ENCODE measurements at regions not wholly inside any gene's neighbourhood (a gene's known extent, or its start where the extent isn't known, plus 50 kb on each side); places are given as distances from the start of the nearest gene placed in this dataset.

- no CpG with 5 or more reads among the region's 10 CpGs for WGBS, 2 donors (ENCODE audit: extremely low coverage in 2 of 2, insufficient read length in 2 of 2, insufficient replicate concordance in 1 of 2)
Observed at GRCh38 chr11:70603114-70603755, 204.9 kb downstream of the CTTN start.

GRCh38 chr11:70603756-70604211 is 205.5 kb downstream of the CTTN start:
- H3K36me3 ChIP-seq (replicated peaks in 1 of 2; ENCODE audit: control insufficient read depth in 2 of 2, insufficient read depth in 2 of 2, low read length in 2 of 2), result no peaks in the 10 kb centered on the region
- no peak for DNase-seq (ENCODE audit: low spot score)
- no peak overlapping the region for H4K8ac ChIP-seq (ENCODE audit: low read depth, low read length)
- no peaks in the 10 kb centered on the region for H3K9me3 ChIP-seq (replicated peaks in 1 of 2; ENCODE audit: control insufficient read depth in 2 of 2, insufficient read depth in 1 of 2, low read depth in 1 of 2, low read length in 2 of 2)
- no peak overlapping the region for H3K4me3 ChIP-seq (ENCODE audit: low read length in 2 of 2)
- H2BK120ac ChIP-seq (ENCODE audit: low read depth, low read length), result no peak overlapping the region
- no peak overlapping the region for H4K91ac ChIP-seq (ENCODE audit: low read depth, low read length, poor library complexity)
- H3K27ac ChIP-seq (replicated peaks; ENCODE audit: low read length), result no peak overlapping the region
- H2BK5ac ChIP-seq (ENCODE audit: low read length), result no peak overlapping the region
- peak overlapping the region; percentile 88 for H3K18ac ChIP-seq (ENCODE audit: low read length)
- peak overlapping the region; percentile 95 for H2BK15ac ChIP-seq (ENCODE audit: low read length)
- no CpG with 5 or more reads among the region's 9 CpGs for WGBS, 2 donors (ENCODE audit: extremely low coverage in 2 of 2, insufficient read length in 2 of 2, insufficient replicate concordance in 1 of 2)
- H3K4ac ChIP-seq (ENCODE audit: low read length), result no peak overlapping the region
- H2AFZ ChIP-seq (ENCODE audit: low read length), result no peak overlapping the region
- peaks cover 8 to 12% of the 10 kb centered on the region in 2 donors for H3K4me1 ChIP-seq (ENCODE audit: control insufficient read depth in 2 of 2, insufficient read depth in 1 of 2, low read depth in 1 of 2, low read length in 2 of 2)
- no peak overlapping the region for H2BK12ac ChIP-seq (ENCODE audit: low read length)
- H3K79me1 ChIP-seq (ENCODE audit: low read depth, low read length), result peaks cover 2% of the 10 kb centered on the region
- no peak overlapping the region for H3K4me2 ChIP-seq (ENCODE audit: insufficient read depth, low read length, poor library complexity, severe bottlenecking)
- H3K23ac ChIP-seq (ENCODE audit: low read depth, low read length, poor library complexity), result no peak overlapping the region
- no peaks in the 10 kb centered on the region for H3K27me3 ChIP-seq (ENCODE audit: control insufficient read depth in 3 of 3, insufficient read depth in 3 of 3, low read depth in 1 of 3, low read length in 3 of 3)
- peak overlapping the region; percentile 95 for H2AK5ac ChIP-seq (ENCODE audit: low read depth, low read length)
- H3K9ac ChIP-seq (ENCODE audit: low read depth, low read length, poor library complexity), result no peak overlapping the region
- H3K14ac ChIP-seq (ENCODE audit: low read length), result no peak overlapping the region

More at GRCh38 chr11:70603114-70603755, 204.9 kb downstream of the CTTN start:
- Histone ChIP-seq H2BK120ac (ENCODE audit: low read depth, low read length) (no peak overlapping the region), H3K4me2 (ENCODE audit: insufficient read depth, low read length, poor library complexity, severe bottlenecking) (no peak overlapping the region), H3K18ac (ENCODE audit: low read length) (peak overlapping the region; percentile 86), H3K4ac (ENCODE audit: low read length) (peak overlapping the region; percentile 53), H2BK12ac (ENCODE audit: low read length) (peak overlapping the region; percentile 59), H3K27me3 (ENCODE audit: control insufficient read depth in 3 of 3, insufficient read depth in 3 of 3, low read depth in 1 of 3, low read length in 3 of 3) (no peaks in the 10 kb centered on the region), H4K8ac (ENCODE audit: low read depth, low read length) (no peak overlapping the region), H3K27ac (replicated peaks; ENCODE audit: low read length) (no peak overlapping the region), H3K9me3 (replicated peaks in 1 of 2; ENCODE audit: control insufficient read depth in 2 of 2, insufficient read depth in 1 of 2, low read depth in 1 of 2, low read length in 2 of 2) (no peaks in the 10 kb centered on the region), H3K79me1 (ENCODE audit: low read depth, low read length) (peaks cover 2% of the 10 kb centered on the region), H2AK5ac (ENCODE audit: low read depth, low read length) (peak overlapping the region; percentile 28), H2BK5ac (ENCODE audit: low read length) (no peak overlapping the region), H3K36me3 (replicated peaks in 1 of 2; ENCODE audit: control insufficient read depth in 2 of 2, insufficient read depth in 2 of 2, low read length in 2 of 2) (no peaks in the 10 kb centered on the region), H2AFZ (ENCODE audit: low read length) (no peak overlapping the region), H3K4me3 (ENCODE audit: low read length in 2 of 2) (peak overlapping the region in 1 of 2 donors; percentile 37), H3K4me1 (ENCODE audit: control insufficient read depth in 2 of 2, insufficient read depth in 1 of 2, low read depth in 1 of 2, low read length in 2 of 2) (peaks cover 6 to 10% of the 10 kb centered on the region in 2 donors), H2BK15ac (ENCODE audit: low read length) (peak overlapping the region; percentile 22), H3K14ac (ENCODE audit: low read length) (peak overlapping the region; percentile 3), H4K91ac (ENCODE audit: low read depth, low read length, poor library complexity) (no peak overlapping the region), H3K9ac (ENCODE audit: low read depth, low read length, poor library complexity) (no peak overlapping the region), H3K23ac (ENCODE audit: low read depth, low read length, poor library complexity) (no peak overlapping the region)
- no peak for DNase-seq (ENCODE audit: low spot score)

DNA sequence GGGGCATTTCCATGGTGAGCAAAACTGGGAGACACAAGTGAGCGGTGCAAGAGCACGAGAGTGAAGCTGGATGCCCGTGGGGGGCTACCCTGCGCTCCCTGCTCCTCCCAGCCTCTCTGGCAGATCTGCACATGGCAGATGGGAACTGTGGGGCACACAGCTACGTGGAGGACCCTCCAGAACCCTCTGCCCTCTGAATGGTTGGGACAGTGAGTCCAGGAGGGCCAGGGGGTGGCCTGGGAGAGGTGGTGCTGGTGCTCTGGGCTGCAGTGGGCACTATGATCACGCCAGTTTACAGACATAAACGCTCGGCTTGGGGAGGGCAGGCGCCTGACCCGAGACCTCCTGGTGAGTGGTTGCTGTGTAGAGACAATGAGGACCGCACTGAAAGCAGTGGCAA is 205.9 kb downstream of the CTTN start:
- no peak overlapping the region for H2BK5ac ChIP-seq (ENCODE audit: low read length)
- H3K4me2 ChIP-seq (ENCODE audit: insufficient read depth, low read length, poor library complexity, severe bottlenecking), result no peak overlapping the region
- no peaks in the 10 kb centered on the region for H3K36me3 ChIP-seq (replicated peaks in 1 of 2; ENCODE audit: control insufficient read depth in 2 of 2, insufficient read depth in 2 of 2, low read length in 2 of 2)

GRCh38 chr11:70604630-70605467 is 206.5 kb downstream of the CTTN start:
- no peak overlapping the region for H3K4me3 ChIP-seq (ENCODE audit: low read length in 2 of 2)
- no peaks in the 10 kb centered on the region for H3K27me3 ChIP-seq (ENCODE audit: control insufficient read depth in 3 of 3, insufficient read depth in 3 of 3, low read depth in 1 of 3, low read length in 3 of 3)
- no peaks in the 10 kb centered on the region for H3K9me3 ChIP-seq (replicated peaks in 1 of 2; ENCODE audit: control insufficient read depth in 2 of 2, insufficient read depth in 1 of 2, low read depth in 1 of 2, low read length in 2 of 2)
- no peaks in the 10 kb centered on the region for H3K36me3 ChIP-seq (replicated peaks in 1 of 2; ENCODE audit: control insufficient read depth in 2 of 2, insufficient read depth in 2 of 2, low read length in 2 of 2)
- H2AFZ ChIP-seq (ENCODE audit: low read length), result no peak overlapping the region
- H3K4me1 ChIP-seq (ENCODE audit: control insufficient read depth in 2 of 2, insufficient read depth in 1 of 2, low read depth in 1 of 2, low read length in 2 of 2), result peaks cover 14 to 18% of the 10 kb centered on the region in 2 donors
- no peak overlapping the region for H3K9ac ChIP-seq (ENCODE audit: low read depth, low read length, poor library complexity)
- H3K4ac ChIP-seq (ENCODE audit: low read length), result no peak overlapping the region
- H3K79me1 ChIP-seq (ENCODE audit: low read depth, low read length), result peaks cover 2% of the 10 kb centered on the region
- peak overlapping the region; percentile 31 for H4K91ac ChIP-seq (ENCODE audit: low read depth, low read length, poor library complexity)
- no peak overlapping the region for H3K23ac ChIP-seq (ENCODE audit: low read depth, low read length, poor library complexity)
- no peak overlapping the region for H3K14ac ChIP-seq (ENCODE audit: low read length)
- no peak for DNase-seq (ENCODE audit: low spot score)
- no peak overlapping the region for H3K27ac ChIP-seq (replicated peaks; ENCODE audit: low read length)
- no peak overlapping the region for H4K8ac ChIP-seq (ENCODE audit: low read depth, low read length)
- peak overlapping the region; percentile 95 for H2AK5ac ChIP-seq (ENCODE audit: low read depth, low read length)
- H3K4me2 ChIP-seq (ENCODE audit: insufficient read depth, low read length, poor library complexity, severe bottlenecking), result no peak overlapping the region
- H2BK12ac ChIP-seq (ENCODE audit: low read length), result no peak overlapping the region
- H3K18ac ChIP-seq (ENCODE audit: low read length), result peak overlapping the region; percentile 58
- H2BK15ac ChIP-seq (ENCODE audit: low read length), result peak overlapping the region; percentile 95
- no peak overlapping the region for H2BK120ac ChIP-seq (ENCODE audit: low read depth, low read length)
- H2BK5ac ChIP-seq (ENCODE audit: low read length), result peak overlapping the region; percentile 5
- no CpG with 5 or more reads among the region's 20 CpGs for WGBS, 2 donors (ENCODE audit: extremely low coverage in 2 of 2, insufficient read length in 2 of 2, insufficient replicate concordance in 1 of 2)

More for the DNA sequence above, 205.9 kb downstream of the CTTN start:
- peak overlapping the region; percentile 88 for H3K18ac ChIP-seq (ENCODE audit: low read length)
- no peak overlapping the region for H3K27ac ChIP-seq (replicated peaks; ENCODE audit: low read length)
- no peak overlapping the region for H3K4me3 ChIP-seq (ENCODE audit: low read length in 2 of 2)
- peaks cover 12 to 16% of the 10 kb centered on the region in 2 donors for H3K4me1 ChIP-seq (ENCODE audit: control insufficient read depth in 2 of 2, insufficient read depth in 1 of 2, low read depth in 1 of 2, low read length in 2 of 2)
- H2BK12ac ChIP-seq (ENCODE audit: low read length), result no peak overlapping the region
- no peaks in the 10 kb centered on the region for H3K27me3 ChIP-seq (ENCODE audit: control insufficient read depth in 3 of 3, insufficient read depth in 3 of 3, low read depth in 1 of 3, low read length in 3 of 3)
- H4K8ac ChIP-seq (ENCODE audit: low read depth, low read length), result no peak overlapping the region
- H2BK15ac ChIP-seq (ENCODE audit: low read length), result peak overlapping the region; percentile 95
- peak overlapping the region; percentile 95 for H2AK5ac ChIP-seq (ENCODE audit: low read depth, low read length)
- no peak overlapping the region for H3K23ac ChIP-seq (ENCODE audit: low read depth, low read length, poor library complexity)
- peaks cover 2% of the 10 kb centered on the region for H3K79me1 ChIP-seq (ENCODE audit: low read depth, low read length)
- WGBS, 2 donors (ENCODE audit: extremely low coverage in 2 of 2, insufficient read length in 2 of 2, insufficient replicate concordance in 1 of 2), result no CpG with 5 or more reads among the region's 11 CpGs
- no peak overlapping the region for H2AFZ ChIP-seq (ENCODE audit: low read length)
- H3K14ac ChIP-seq (ENCODE audit: low read length), result no peak overlapping the region
- H4K91ac ChIP-seq (ENCODE audit: low read depth, low read length, poor library complexity), result no peak overlapping the region
- H3K4ac ChIP-seq (ENCODE audit: low read length), result no peak overlapping the region
- H2BK120ac ChIP-seq (ENCODE audit: low read depth, low read length), result no peak overlapping the region
- no peaks in the 10 kb centered on the region for H3K9me3 ChIP-seq (replicated peaks in 1 of 2; ENCODE audit: control insufficient read depth in 2 of 2, insufficient read depth in 1 of 2, low read depth in 1 of 2, low read length in 2 of 2)
- no peak overlapping the region for H3K9ac ChIP-seq (ENCODE audit: low read depth, low read length, poor library complexity)
- no peak for DNase-seq (ENCODE audit: low spot score)
